ENCODE measurements at regions not wholly inside any gene's neighbourhood (a gene's known extent, or its start where the extent isn't known, plus 50 kb on each side); places are given as distances from the start of the nearest gene placed in this dataset.

DNA sequence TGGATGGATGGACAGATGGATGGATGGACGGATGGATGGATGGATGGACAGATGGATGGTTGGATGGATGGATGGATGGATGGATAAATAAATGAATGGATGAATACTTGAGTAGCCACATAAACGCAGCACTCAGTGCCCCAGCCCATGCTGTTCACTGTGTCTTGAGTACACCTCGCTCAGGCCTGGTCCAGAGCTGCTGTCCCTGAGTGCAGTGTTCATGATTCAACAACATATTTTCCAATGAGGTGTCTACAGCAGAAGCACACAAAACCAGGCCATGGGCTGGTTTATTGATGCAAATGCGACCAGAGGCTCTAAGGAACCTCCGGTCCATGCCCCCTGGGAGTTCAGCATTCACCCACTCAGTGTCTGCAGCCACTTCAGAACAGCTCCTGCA lies 584.3 kb downstream of the BRD1 start:
- no peak for DNase-seq

DNA sequence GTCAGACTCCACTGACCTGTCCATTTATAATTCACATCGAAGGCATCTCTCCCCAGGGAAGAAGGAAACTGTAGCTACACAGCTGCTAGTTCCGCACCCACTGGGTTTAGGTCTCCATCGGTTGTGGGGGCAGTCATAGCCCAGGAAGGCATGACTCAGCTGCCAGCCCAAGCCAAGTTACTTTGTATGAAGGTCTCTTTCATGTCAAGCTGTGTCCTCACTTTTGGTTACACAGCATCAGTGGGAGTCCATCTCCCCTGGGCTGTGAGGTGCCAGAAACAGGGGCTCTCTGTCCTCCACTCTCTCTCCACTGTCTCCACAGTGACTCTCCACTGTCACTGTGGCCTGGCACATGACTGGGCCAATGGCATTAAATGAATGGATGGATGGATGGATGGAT lies 585.2 kb downstream of the BRD1 start:
- no peak for DNase-seq

DNA sequence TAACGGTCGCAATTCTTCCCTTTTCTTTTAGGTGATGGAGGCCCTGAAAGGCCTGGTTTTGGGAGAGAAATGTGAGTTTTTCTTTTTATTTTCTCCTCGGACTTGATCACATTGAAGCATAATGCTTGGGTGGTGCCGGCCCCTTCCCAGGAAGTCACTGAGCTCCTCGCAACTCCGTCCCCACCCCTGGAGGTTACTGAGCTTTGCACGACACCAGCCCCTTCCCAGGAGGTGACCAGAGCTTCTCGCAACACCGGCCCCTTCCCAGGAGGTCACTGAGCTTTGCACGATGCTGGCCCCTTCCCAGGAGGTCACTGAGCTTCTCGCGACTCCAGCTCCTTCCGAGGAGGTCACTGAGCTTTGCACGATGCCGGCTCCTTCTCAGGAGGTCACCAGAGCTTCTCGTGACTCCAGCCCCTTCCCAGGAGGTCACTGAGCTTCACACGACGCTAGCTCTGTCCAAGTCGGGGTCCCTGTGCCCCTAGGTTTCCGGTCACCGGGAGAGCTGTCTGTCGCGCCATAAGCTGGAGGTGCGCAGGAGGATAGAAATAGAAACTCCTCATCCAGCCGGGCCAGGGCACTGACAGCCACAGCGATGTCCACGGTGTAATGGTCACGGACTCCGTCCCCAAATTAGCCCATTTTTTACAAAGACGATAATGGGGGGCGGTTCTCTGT lies 586.4 kb downstream of the BRD1 start:
- DNase-seq = no peak

DNA sequence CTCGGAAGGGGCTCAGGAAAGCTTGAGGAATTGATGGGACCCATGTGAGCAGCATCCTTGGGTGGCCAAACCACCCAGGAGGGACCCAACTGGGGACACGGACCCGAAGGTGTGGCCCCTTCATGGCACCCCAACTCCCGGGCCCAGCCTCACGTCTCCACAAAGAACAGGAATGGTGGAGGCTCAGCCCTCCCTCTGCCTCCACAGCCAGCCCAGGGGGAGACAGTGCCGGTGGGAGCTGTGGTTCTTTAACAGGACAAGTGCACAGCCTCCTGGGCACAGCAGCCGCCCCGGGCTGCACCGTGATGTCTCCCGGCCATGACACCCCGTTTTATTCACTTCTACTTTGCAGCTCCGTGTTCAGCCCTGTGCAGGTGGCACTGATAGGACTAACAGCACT lies 587.2 kb downstream of the BRD1 start:
- DNase-seq = no peak

DNA sequence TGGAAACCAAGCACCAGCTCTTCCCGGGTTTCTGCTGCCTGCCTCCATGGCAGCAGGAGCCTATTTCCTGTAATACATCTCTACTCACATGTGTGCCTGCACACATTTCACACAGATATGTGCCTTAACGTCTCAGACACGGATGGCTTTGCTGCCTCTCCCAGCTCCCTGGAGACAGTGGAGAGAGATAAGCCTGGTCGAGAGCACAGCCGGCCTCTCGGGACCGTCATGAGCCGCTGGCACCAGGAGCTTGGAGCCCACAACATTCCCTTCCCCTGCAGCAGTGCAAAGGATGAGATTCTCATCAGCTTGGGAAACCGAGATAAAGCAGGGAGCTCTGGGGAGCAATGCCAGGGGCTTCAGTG lies 587.7 kb downstream of the BRD1 start:
- no peak for DNase-seq

DNA sequence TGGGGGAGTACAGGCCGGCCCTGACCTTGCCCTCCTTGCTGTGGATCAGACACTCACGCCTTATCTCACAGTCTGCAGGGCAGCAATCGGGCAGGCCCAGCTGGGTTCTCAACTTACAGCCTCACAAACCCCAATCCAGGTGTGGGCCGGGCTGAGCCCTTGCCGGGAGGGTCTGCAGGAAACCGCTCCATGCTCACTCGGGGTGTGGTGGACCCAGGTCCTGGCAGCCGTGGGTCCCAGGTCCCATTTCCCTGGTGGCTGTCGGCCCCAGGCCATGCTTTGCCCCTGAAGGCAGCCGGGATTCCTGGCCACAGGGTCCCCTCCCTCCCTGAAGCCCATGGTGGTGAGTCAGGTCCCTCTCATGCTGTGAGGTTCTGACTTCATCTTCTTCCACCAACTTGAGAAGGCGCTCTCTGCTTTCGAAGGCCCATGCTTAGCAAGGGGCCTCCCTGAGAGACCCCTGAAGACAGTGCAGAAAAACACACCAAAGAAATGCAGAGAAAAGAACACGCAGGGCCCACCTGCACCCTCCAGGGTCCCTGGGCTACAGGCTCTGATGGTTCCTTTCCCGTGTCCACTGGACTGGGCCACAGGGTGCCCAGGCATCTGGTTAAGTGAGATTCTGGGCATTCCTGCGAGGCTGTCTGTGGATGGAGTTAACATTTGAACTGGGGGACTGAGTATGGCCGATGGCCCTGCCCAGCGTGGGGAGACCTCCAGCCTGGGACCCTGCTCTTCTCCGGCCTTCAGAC lies 588.2 kb downstream of the BRD1 start:
- DNase-seq = no peak

DNA sequence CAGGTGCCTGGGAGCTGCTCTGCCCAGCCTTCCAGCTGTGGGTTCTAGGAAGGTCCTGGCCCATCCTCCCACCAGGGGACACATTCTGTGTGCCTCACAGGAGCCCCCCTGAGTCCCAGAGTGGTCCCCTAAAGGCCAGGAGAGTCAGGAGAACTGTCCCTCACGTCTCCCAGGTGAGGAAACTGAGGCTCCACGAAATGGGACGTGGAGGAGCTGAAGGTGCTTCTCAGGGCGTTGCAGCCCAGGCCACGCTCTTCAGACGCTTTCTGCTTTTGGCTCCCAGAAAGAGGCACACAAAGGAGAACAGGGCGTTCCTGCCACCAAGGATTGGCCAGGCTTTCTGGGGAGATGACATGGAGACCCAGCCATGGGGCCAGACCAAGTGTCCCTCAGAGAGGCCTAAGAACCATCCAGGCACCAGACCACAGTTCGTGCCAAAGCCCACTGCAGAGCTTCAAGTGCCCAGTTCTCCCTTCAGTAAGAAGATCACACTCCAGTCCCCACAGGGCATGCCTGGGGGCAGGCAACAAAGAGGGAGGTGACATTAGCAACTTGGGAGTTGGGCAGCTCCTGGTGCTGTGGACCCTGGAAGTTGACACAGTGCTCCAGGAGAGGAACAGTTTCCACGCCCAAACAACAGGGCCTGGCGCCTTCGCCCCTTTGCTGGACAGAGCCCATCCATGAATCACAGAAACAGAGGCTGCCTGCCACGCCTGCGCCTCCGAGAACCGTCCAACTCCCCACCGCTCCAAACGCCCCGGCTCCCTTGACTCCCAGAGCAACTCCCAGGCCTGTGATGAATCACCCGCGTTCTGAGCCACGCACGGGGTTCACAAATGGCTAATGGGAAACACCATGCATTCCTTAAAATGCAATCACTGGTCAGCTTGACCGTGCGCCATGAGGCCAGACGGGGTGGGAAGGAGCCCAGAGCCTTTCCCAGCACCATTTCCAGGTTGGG lies 589.2 kb downstream of the BRD1 start:
- DNase-seq = no peak

DNA sequence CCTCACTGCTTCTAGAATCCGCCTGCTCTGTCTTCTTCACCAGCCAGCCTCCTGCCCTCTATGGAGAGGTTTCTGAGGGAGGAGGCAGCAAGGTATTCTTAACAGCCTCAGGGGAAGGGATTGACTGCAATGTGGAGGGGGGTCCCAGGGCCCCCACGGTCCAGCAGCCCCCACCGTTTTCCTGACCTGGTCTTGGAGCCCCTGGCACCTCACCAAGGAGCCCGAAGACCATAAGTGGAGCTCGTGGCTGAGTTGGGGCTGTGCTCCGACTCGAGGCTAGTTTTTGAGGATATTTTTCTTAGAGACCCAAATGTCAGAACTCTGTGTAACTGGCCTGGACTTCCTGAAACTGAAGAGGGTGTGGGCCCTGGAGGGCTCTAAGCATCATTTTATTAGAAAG lies 590.0 kb downstream of the BRD1 start:
- no peak for DNase-seq

DNA sequence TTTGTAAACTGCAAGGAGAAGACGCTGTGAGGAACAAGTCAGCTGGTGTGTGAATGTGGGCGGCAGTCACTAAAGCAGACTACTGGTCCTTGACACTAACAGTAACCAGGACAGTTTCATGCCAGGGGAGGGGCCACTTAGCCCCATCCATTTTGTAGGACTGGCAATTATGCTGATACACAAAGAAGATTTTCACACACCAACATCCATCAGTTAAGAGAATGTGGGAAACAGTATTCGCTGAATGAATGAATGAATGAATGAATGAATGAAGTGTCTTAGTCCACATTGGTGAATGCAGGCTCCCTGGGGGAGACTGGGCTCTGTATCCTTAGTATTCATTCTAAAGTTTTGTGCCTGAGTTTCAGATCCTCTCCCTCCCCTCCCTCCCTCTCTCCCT lies 590.4 kb downstream of the BRD1 start:
- DNase-seq = no peak

DNA sequence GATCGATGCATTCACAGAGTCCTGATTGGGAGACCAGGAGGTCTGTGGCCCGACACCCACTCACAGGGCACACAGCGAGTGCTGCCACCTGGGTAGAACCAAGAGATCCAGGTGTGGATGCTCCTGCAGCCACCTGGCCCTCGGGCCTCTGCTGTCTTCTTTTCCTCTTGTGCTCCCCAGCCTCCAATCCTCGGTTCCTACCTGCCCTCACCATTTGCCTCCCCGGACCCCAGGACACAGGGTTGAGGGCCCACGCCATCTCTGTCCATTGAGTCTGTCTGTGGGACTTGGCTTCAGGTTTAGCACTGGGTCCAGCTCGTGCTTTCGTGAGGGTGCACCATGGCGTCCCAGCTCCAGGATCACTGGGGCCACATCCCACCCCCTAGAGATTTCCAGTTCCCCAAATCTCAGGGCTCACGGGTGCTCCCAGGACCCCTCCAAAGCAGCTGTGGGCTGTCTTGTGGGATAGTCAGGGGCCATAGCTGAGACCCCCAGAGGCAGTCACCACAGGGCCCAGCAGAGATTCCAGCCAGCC lies 591.1 kb downstream of the BRD1 start:
- DNase-seq = no peak

DNA sequence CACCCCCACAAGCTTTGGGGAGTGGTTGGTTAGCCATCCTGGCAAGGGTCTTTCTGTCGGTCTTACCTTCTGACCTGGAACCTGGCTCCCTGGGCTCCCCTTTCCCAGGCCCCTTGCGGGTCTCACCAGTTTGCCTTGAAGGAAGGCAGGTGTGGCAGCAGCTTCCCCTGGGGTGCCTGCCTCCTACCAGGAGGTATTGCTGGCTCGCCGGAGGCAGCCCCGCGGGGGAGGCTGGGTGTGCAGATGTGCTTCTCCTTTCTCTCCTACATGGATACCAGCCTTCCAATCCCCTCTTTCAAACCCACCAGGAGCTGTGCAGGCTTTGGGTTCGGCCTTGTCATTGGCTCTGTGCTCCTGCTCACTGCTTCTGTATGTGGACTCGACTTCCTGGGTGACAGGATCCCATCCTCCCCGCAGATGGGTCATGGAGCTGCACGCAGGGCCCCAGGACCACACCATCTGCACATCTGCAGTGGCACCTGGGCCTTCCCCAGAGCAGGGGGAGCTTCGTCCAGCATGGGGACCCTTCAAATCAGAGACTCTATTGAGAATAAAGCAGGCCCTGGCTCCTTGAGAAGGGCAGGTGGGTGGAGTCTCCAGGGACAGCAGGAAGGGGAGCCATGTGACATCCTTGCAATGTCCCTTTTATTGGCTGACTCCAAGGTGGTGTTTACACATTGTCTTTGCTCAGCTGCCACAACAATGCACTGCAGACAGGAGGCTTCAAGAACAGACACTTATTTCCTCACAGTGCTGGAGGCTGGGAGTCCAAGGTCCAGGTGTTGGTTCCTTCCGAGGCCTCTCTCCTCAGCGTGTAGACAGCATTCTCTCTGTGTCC lies 592.0 kb downstream of the BRD1 start:
- no peak for DNase-seq

DNA sequence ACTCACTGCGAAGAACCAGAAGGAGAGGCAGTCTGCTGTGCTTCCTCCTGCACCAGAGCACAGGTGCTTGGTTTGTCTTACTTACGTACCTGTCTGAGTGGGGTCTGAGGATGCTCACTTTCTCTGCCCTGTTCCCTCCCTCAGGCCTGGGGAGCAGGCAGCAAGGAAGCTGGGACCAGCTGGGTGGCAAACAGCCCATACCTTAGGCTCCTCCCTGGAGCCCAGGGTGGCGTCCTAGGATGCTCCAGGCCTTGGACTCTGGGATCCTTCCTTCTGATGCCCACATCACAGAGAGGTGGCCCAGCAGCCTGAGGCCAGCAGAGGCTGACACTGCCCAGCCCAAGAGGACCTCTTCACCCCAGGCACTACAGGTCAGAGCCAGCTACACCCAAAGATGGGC lies 593.2 kb downstream of the BRD1 start:
- no peak for DNase-seq

DNA sequence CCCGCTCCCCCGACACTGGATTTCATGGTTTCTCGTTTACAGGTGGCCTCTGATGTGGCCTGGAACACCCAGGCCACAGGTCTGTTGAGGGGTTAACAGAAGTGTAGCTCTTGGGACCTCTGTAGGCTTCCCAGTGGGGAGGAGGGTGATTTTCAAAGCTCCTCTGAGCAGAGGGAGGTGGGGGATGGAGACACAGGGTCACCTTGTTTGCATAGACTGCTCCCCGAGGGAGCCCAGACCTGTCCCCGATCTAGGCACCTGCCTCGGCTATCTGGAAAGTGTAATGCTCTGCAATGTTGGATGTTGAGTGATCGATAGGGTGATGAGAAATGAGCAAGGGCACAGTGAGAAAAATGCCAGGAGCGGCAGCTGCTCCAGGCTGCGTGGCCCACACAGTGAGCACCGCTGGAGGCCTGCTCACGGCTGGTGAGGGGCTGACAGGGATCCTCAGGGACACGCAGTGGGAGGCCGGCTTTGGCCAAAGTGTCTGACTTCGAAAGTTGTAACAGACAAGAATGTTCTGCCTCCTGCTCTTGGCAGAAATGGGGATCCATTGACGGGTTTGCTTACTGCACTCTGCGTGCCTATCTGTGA lies 594.1 kb downstream of the BRD1 start:
- DNase-seq = no peak

DNA sequence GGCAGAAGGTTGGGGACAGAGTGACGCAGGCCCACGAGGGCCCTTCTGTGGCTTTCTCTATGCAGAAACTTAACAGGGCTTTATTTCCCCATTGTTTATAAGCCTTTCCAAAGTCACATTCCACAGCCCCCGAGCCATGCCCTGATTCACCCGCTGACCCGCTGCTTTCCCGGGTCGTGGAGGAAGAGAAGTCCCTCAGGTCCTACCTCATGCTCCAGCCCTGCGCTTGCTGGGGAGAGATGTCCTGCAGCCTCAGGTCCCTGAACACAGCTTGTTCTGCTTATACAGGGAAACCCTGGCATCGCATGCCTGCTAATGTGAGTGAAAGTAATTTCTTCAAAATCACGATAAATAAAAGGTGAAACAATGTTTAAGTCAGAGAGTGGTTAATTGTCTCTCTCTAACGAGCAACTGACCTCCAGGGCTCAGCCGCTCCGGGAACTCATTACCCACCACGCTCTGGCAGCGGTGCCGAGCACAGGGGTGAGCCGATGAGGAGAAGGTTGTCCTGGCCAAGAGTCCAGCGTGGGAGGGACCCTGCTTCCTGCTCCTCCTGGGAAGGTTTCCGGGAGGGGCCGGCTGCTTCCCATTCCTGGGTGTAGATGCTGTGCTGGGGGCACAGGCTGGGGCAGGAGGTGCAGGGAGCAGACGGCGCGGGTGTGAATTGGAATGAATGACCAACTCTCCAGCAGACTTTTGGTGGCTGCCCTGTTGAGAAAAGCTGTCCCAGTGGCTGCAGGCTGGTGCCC lies 595.2 kb downstream of the BRD1 start:
- DNase-seq = no peak

DNA sequence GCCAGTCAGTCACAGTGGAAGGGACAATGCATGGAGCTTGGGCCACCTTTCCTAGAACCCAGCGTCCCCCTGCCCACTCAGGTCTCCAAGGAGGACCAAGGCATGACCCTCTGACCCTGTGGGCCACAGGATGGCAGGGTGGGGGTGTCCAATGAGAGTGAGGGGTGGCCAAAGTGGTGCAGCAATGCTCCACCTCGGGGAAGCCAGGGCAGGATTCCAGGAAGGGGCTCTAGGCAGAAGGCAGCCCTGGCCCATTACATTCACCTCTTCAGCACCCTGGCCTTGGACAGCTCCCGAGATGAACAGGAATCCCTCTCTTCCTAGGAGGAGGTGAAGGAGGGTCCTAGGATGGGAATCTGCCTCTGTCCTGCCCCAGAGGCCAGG lies 597.5 kb downstream of the BRD1 start:
- DNase-seq = no peak

DNA sequence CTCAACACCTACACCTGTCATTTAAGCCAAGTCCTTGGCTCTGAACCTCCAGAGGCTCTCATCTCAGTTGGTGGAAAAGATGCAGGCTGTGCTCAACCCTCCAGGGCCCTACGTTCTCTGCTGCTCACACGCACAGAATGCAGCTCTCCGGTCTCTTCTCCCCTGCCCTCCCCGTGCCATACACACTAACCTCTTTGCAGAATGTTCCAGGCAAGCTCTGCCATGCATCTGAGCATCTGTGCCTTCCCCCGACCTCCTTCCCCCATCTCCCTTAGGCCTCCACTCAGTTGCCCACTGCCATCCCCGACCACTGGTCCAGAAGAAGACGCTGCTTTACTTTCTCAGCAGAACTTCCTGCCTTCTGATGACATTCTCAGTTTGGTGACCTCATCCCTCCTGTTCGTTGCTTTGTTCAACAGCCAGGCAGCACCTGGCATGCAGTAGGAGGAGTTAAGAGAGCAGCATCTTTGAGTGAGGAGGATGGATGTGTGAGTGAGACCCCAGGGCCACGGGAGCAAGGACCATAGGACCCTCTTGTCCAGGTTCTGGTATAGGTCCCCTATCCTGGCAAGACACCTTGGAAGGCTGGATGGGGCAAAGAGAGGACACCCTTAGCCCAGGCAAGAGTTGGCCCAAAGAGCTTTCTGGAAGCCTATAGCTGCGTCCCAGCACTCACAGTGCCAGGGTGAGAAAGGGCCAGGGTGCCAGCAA lies 598.0 kb downstream of the BRD1 start:
- DNase-seq = no peak

DNA sequence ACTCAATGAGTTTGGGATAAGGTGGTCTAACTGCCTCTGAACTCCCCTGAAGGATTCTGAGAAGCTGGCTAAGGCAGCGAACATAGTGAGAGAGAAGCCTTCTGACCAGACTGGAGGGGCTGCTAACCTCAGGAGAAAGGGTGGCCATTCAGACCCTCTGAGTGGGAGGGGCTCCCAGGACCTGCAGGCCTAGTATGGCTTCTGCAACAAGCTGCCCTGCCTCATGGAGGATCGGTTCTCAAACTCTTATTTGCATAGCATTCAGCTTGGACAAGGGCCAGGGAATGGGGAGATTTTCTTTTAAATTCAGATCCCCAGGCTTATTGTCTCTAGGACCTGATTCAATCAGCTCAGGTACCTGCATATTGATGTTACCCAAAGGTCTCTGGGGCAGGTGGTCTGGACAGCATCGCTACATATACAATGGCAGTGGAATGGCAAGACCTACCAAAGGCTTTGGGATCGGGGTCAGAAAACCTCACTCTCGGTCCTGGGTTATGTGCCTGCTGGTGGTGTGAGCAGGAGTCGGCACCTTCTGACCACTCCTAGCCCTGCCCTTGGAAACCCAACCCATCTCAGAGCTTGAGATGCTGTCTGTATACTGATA lies 599.1 kb downstream of the BRD1 start:
- DNase-seq = no peak

DNA sequence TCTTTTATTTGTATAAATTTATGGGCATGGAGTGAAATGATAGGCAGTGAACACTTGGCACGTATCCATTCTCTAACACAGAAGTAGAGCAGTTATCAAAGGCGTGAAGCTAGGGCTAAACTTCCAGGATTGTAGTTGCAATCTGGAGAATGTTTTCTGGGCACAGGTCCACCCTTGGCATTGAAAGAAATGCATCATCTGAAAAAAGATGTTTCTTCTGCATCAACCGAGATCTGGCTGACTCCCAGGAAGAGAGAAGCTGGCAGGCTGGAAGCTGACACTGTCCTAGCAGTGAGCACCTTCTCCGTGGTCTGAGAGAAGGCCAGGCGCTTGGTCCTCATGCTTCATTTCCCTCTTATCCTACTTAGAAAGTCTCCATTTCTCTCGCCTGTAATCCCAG lies 600.0 kb downstream of the BRD1 start:
- DNase-seq = no peak

DNA sequence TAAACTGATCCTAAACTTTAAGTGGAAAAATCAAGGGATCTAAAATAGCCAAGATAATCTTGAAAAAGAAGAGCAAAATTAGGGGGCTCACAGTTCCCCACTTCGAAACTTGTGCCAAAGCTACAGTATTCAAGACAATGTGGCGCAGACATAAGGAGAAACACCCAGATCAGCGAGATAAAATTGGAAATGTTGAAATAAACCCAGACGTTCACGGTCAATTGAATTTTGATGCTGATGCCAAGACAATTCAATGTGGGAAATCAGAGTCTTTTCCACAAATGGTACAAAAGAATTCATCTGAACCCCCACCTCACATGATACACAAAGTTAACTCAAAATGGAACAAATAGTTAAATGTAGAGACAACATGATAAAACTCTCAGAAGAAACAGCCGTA lies 601.6 kb downstream of the BRD1 start:
- DNase-seq = no peak

DNA sequence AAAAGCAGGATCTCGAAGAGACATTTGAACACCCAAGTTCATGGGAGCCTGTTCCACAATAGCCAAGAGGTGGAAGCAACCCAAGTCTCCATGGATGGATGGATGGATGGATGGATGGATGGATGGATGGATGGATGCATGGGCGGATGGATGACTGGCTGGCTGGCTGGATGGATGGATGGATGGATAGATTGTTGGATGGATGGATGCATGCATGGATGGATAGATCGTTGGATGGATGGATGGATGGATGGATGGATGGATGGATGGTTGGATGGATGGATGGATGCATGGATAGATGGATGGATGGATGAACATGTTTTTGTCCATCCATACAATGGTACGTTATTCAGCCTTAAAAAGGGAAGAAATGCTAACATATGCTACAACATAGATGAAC lies 603.4 kb downstream of the BRD1 start:
- DNase-seq = no peak
